ENCODE measurements at regions not wholly inside any gene's neighbourhood (a gene's known extent, or its start where the extent isn't known, plus 50 kb on each side); places are given as distances from the start of the nearest gene placed in this dataset.

- DNase-seq = no peak
- Mint-ChIP-seq H3K36me3 (ENCODE audit: low read depth) (no peaks in the 10 kb centered on the region), H3K27me3 (peaks cover 6% of the 10 kb centered on the region), H3K27ac (no peak overlapping the region), H3K9me3 (no peaks in the 10 kb centered on the region), H3K4me1 (peaks cover 11% of the 10 kb centered on the region), H3K4me3 (no peak overlapping the region)
- intact Hi-C loops (cut with micrococcal nuclease) = loop anchor here (5.0 kb wide), 1 partner anchor 134 kb away; no protein-coding TSS in a partner anchor
Observed at GRCh38 chrX:20383477-20383876, 116.8 kb upstream of the RPS6KA3 start.

- peak; percentile 58 for DNase-seq
- Mint-ChIP-seq H3K27me3 (peaks cover 2% of the 10 kb centered on the region), H3K9me3 (no peaks in the 10 kb centered on the region), H3K4me3 (peak overlapping the region; percentile 5), H3K4me1 (peaks cover 16% of the 10 kb centered on the region), H3K36me3 (ENCODE audit: low read depth) (no peaks in the 10 kb centered on the region), H3K27ac (peak overlapping the region; percentile 70)
- intact Hi-C loops (cut with micrococcal nuclease) = loop anchor here (5.0 kb wide), 1 partner anchor 135 kb away; no protein-coding TSS in a partner anchor
Observed at GRCh38 chrX:20382518-20383297, 116.0 kb upstream of the RPS6KA3 start.

DNA sequence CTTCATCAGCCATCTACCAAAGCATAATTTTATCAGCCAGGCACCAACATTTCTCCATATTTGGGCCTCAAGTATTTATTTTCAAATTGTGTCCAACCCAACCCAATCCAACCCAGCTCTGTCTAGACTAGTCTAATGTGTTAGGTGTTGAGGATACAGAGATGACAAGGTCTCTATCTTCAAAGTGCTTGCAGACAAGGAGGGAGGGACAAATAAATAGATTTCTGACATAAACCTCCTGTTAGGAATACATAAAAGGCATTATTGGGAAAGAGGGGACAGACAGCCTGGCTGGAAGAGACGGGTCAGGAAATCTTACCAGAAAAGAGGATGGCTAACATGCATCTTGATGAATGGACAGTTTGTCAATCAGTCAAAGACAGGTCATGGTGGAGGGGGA, 115.4 kb upstream of the RPS6KA3 start:
- no peaks in the 10 kb centered on the region for H3K9me3 Mint-ChIP-seq
- peak overlapping the region; percentile 9 for H3K27ac Mint-ChIP-seq
- intact Hi-C loops (cut with micrococcal nuclease) = loop anchor here (5.0 kb wide), 1 partner anchor 135 kb away; no protein-coding TSS in a partner anchor

GRCh38 chrX:20378233-20378920, 111.7 kb upstream of the RPS6KA3 start:
- intact Hi-C loops (cut with micrococcal nuclease) = loop anchor here (2.0 to 10.0 kb wide), 3 partner anchors 64 to 112 kb away; partner anchors contain the start of gene RPS6KA3
- Mint-ChIP-seq H3K4me1 (peaks cover 20% of the 10 kb centered on the region), H3K36me3 (ENCODE audit: low read depth) (no peaks in the 10 kb centered on the region), H3K4me3 (no peak overlapping the region), H3K27me3 (no peaks in the 10 kb centered on the region), H3K27ac (peak overlapping the region; percentile 85), H3K9me3 (no peaks in the 10 kb centered on the region)
- peak; percentile 56 for DNase-seq

More for the DNA sequence above, 115.4 kb upstream of the RPS6KA3 start:
- DNase-seq = no peak
- Mint-ChIP-seq H3K27me3 (peaks cover 2% of the 10 kb centered on the region), H3K36me3 (ENCODE audit: low read depth) (no peaks in the 10 kb centered on the region), H3K4me1 (peaks cover 16% of the 10 kb centered on the region), H3K4me3 (peak overlapping the region; percentile 5)

- H3K4me3 Mint-ChIP-seq = no peak overlapping the region
- intact Hi-C loops (cut with micrococcal nuclease) = loop anchor here (10.0 kb wide), 1 partner anchor 70 kb away; no protein-coding TSS in a partner anchor
- DNase-seq = no peak
- peaks cover 14% of the 10 kb centered on the region for H3K4me1 Mint-ChIP-seq
- H3K9me3 Mint-ChIP-seq = no peaks in the 10 kb centered on the region
- no peak overlapping the region for H3K27ac Mint-ChIP-seq
- peaks cover 4% of the 10 kb centered on the region for H3K27me3 Mint-ChIP-seq
- no peaks in the 10 kb centered on the region for H3K36me3 Mint-ChIP-seq (ENCODE audit: low read depth)
Observed at GRCh38 chrX:20374900-20375438, 108.3 kb upstream of the RPS6KA3 start.

GRCh38 chrX:20374450-20374849, 107.7 kb upstream of the RPS6KA3 start:
- Mint-ChIP-seq H3K27ac (no peak overlapping the region), H3K4me3 (no peak overlapping the region), H3K27me3 (peaks cover 5% of the 10 kb centered on the region), H3K4me1 (peaks cover 14% of the 10 kb centered on the region), H3K36me3 (ENCODE audit: low read depth) (no peaks in the 10 kb centered on the region), H3K9me3 (no peaks in the 10 kb centered on the region)
- DNase-seq = no peak
- intact Hi-C loops (cut with micrococcal nuclease) = loop anchor here (10.0 kb wide), 1 partner anchor 70 kb away; no protein-coding TSS in a partner anchor

DNA sequence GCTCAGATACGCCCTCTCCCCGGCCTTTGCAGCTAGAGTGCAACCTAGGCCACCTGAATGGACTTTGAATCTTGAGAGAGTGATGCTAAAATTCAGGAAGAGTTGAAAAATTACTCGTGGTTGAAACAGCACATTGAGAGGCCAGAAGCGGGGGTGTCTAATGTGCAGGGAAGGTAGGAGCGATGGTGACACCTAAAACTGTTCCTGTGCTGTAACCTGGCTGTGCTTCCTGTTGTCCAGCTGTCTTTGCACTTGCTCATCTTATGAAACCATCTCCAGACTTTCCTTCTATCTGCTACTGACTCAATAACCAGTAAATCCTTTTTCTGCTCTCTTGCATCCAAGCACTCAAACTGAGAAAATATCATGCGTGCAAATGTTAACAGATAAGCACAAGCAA, 106.4 kb upstream of the RPS6KA3 start:
- Mint-ChIP-seq H3K4me1 (peaks cover 11% of the 10 kb centered on the region), H3K36me3 (ENCODE audit: low read depth) (no peaks in the 10 kb centered on the region), H3K27ac (no peak overlapping the region), H3K27me3 (peaks cover 5% of the 10 kb centered on the region), H3K4me3 (no peak overlapping the region), H3K9me3 (no peaks in the 10 kb centered on the region)
- intact Hi-C loops (cut with micrococcal nuclease) = loop anchor here (10.0 kb wide), 1 partner anchor 68 kb away; no protein-coding TSS in a partner anchor
- no peak for DNase-seq

DNA sequence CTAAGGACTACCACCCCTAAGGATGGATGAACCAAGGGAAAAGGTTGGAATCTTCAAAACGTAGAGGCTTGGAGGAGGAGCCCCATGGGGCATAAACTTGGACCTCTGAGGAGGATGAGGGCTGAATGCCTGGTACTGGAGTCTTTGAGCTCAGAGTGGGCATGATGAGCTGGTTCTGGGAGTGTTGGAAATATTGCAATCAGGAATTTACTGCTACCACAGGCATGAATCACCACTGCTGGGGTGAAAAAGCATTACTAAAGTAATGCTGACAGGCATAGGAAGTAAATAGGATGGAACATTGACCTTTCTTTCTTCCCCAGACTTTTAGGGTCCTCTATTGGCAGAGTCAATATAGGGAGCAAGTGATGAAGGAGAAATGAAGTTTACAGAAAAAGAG, 105.8 kb upstream of the RPS6KA3 start:
- H3K36me3 Mint-ChIP-seq (ENCODE audit: low read depth) = no peaks in the 10 kb centered on the region
- no peak overlapping the region for H3K27ac Mint-ChIP-seq
- no peaks in the 10 kb centered on the region for H3K9me3 Mint-ChIP-seq

GRCh38 chrX:20369468-20369867, 102.8 kb upstream of the RPS6KA3 start:
- no peaks in the 10 kb centered on the region for H3K36me3 Mint-ChIP-seq (ENCODE audit: low read depth)
- H3K4me1 Mint-ChIP-seq = peaks cover 5% of the 10 kb centered on the region

More for the DNA sequence above, 105.8 kb upstream of the RPS6KA3 start:
- intact Hi-C loops (cut with micrococcal nuclease) = loop anchor here (10.0 kb wide), 1 partner anchor 68 kb away; no protein-coding TSS in a partner anchor
- H3K27me3 Mint-ChIP-seq = peaks cover 5% of the 10 kb centered on the region
- peaks cover 9% of the 10 kb centered on the region for H3K4me1 Mint-ChIP-seq
- H3K4me3 Mint-ChIP-seq = no peak overlapping the region
- no peak for DNase-seq

DNA sequence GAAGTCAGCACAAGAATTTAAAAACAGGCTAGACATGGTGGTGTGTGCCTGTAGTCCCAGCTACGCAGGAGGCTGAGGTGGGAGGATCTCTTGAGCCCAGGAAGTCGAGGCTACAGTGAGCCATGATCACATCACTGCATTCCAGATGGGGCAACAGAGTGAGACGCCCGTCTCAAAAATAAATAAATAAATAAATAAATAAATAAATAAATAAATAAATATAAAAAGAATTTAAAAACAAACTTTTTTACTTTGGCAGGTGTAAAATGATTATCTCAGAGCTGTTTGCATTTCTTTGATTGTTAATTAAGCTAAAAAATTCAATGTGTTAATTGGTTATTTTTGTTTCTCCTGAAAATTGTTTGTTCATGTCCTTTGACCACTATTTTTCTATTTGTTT, 97.5 kb upstream of the RPS6KA3 start:
- Mint-ChIP-seq H3K4me3 (no peak overlapping the region), H3K27me3 (no peaks in the 10 kb centered on the region), H3K4me1 (no peaks in the 10 kb centered on the region), H3K27ac (no peak overlapping the region), H3K36me3 (ENCODE audit: low read depth) (no peaks in the 10 kb centered on the region), H3K9me3 (no peaks in the 10 kb centered on the region)
- intact Hi-C loops (cut with micrococcal nuclease) = no loop called here
- no peak for DNase-seq

More at GRCh38 chrX:20369468-20369867, 102.8 kb upstream of the RPS6KA3 start:
- intact Hi-C loops (cut with micrococcal nuclease) = no loop called here
- H3K4me3 Mint-ChIP-seq = no peak overlapping the region
- H3K27ac Mint-ChIP-seq = no peak overlapping the region
- peaks cover 5% of the 10 kb centered on the region for H3K27me3 Mint-ChIP-seq
- no peak for DNase-seq
- H3K9me3 Mint-ChIP-seq = no peaks in the 10 kb centered on the region

DNA sequence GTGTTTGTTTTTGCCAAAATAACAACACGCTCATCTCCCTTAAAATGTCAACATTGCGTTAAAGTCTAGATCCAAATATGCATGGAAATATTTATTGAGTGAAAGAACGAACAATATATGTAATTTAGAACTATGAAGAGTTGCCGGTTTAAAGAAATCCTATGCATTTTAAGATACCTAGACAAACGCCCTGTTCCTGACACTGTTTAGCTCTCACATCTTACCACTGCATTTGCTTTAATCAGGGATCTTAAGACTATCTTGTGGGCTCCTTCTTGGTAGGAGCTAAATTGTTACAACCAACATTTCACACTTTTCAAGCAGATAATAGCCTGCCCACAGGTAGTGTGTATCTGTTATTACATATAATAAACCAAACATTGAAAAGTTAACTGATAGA, 96.6 kb upstream of the RPS6KA3 start:
- no peaks in the 10 kb centered on the region for H3K9me3 Mint-ChIP-seq
- no peaks in the 10 kb centered on the region for H3K4me1 Mint-ChIP-seq
- intact Hi-C loops (cut with micrococcal nuclease) = no loop called here
- no peaks in the 10 kb centered on the region for H3K27me3 Mint-ChIP-seq
- no peak overlapping the region for H3K27ac Mint-ChIP-seq
- H3K36me3 Mint-ChIP-seq (ENCODE audit: low read depth) = no peaks in the 10 kb centered on the region
- no peak overlapping the region for H3K4me3 Mint-ChIP-seq
- no peak for DNase-seq

GRCh38 chrX:20362268-20363267, 95.9 kb upstream of the RPS6KA3 start:
- Mint-ChIP-seq H3K4me3 (no peak overlapping the region), H3K36me3 (ENCODE audit: low read depth) (no peaks in the 10 kb centered on the region), H3K27me3 (no peaks in the 10 kb centered on the region), H3K27ac (no peak overlapping the region), H3K9me3 (no peaks in the 10 kb centered on the region), H3K4me1 (no peaks in the 10 kb centered on the region)
- no peak for DNase-seq
- intact Hi-C loops (cut with micrococcal nuclease) = no loop called here

- no peaks in the 10 kb centered on the region for H3K27me3 Mint-ChIP-seq
- no peaks in the 10 kb centered on the region for H3K9me3 Mint-ChIP-seq
- H3K4me1 Mint-ChIP-seq = no peaks in the 10 kb centered on the region
- H3K4me3 Mint-ChIP-seq = no peak overlapping the region
- no peak for DNase-seq
- H3K27ac Mint-ChIP-seq = no peak overlapping the region
- intact Hi-C loops (cut with micrococcal nuclease) = no loop called here
- no peaks in the 10 kb centered on the region for H3K36me3 Mint-ChIP-seq (ENCODE audit: low read depth)
Observed at GRCh38 chrX:20361890-20362262, 95.2 kb upstream of the RPS6KA3 start.
